H1 (cell line): ENCODE measurements at regions not wholly inside any gene's neighbourhood (a gene's known extent, or its start where the extent isn't known, plus 50 kb on each side); places are given as distances from the start of the nearest gene placed in this dataset.

Experiments used
- CTCF ChIA-PET: fragments of 300-600 bp; sonication (Branson Sonifier 250); formaldehyde crosslinking; loops from one replicate; lab custom pipeline; 2021; ENCODE audit not compliant: partially characterized antibody; lab: Charles Lee
- POLR2A ChIA-PET: fragments of 300-600 bp; sonication (Branson Sonifier 250); formaldehyde crosslinking; loops from one replicate; lab custom pipeline; 2021; ENCODE audit warnings: inconsistent platforms; ENCODE audit not compliant: partially characterized antibody; lab: Charles Lee
- DNase-seq, 2 experiments: peaks; one replicate each; pipeline versions ENCODE4 v3.0.0 to v3.0.0-alpha.2; 2010 to 2022; ENCODE audit warnings: low spot score in 2 of 2, low read depth in 1 of 2, mixed read lengths in 1 of 2
- FAIRE-seq: peaks from 2 replicates; lab custom pipeline; 2011; peaks lifted over from hg19 to GRCh38; lab: Jason Lieb, UNC
- H2AFZ ChIP-seq: 2 replicates; pipeline ENCODE4 v1.8.1; 2012; ENCODE audit warnings: low read length, inconsistent platforms
- H2AK5ac ChIP-seq: 2 replicates; pipeline ENCODE4 v1.6.1; 2013; ENCODE audit warnings: low read depth, low read length
- H2BK120ac ChIP-seq: replicated peaks from 2 replicates; pipeline ENCODE3; 2013; ENCODE audit warnings: low read depth, low read length, inconsistent platforms
- H2BK12ac ChIP-seq: 2 replicates; pipeline ENCODE4 v1.6.1; 2013; ENCODE audit warnings: low read depth, low read length
- H2BK15ac ChIP-seq: 2 replicates; pipeline ENCODE4 v1.6.1; 2013; ENCODE audit warnings: low read length
- H2BK20ac ChIP-seq: 2 replicates; pipeline ENCODE4 v1.6.1; 2013; ENCODE audit warnings: low read length
- H2BK5ac ChIP-seq: 2 replicates; pipeline ENCODE4 v1.6.1; 2013; ENCODE audit warnings: low read depth, low read length
- H3K14ac ChIP-seq: 2 replicates; pipeline ENCODE4 v1.6.1; 2013; ENCODE audit warnings: inconsistent platforms; ENCODE audit not compliant: insufficient read length
- H3K18ac ChIP-seq: 2 replicates; pipeline ENCODE4 v1.6.1; 2013; ENCODE audit warnings: low read length; ENCODE audit errors: extremely low read depth
- H3K23ac ChIP-seq: 2 replicates; pipeline ENCODE4 v1.6.1; 2013; ENCODE audit warnings: inconsistent platforms; ENCODE audit not compliant: insufficient read length
- H3K23me2 ChIP-seq: 2 replicates; pipeline ENCODE4 v1.6.1; 2013; ENCODE audit warnings: low read depth, low read length
- H3K27ac ChIP-seq: 2 replicates; pipeline ENCODE4 v1.6.1; 2011; ENCODE audit warnings: low read depth, low read length, inconsistent platforms
- H3K27me3 ChIP-seq, 4 experiments: replicated peaks in 1 of 4; 1 replicate in 1 of 4; 2 replicates in 3 of 4; pipeline versions ENCODE4 v1.6.1 to v1.8.1; 2011 to 2013; ENCODE audit warnings: low read length in 3 of 4, mild to moderate bottlenecking in 3 of 4, inconsistent platforms in 2 of 4, mixed read lengths in 2 of 4, moderate library complexity in 1 of 4; ENCODE audit not compliant: control insufficient read depth in 3 of 4, insufficient read depth in 3 of 4; ENCODE audit errors: extremely low read depth in 1 of 4
- H3K36me3 ChIP-seq, 4 experiments: 2 replicates each; pipeline versions ENCODE4 v1.6.1 to v1.8.1; 2011 to 2013; ENCODE audit warnings: mild to moderate bottlenecking in 4 of 4, low read length in 3 of 4, moderate library complexity in 2 of 4, control low read depth in 1 of 4, inconsistent platforms in 1 of 4; ENCODE audit not compliant: insufficient read depth in 4 of 4, control insufficient read depth in 2 of 4
- H3K4ac ChIP-seq: replicated peaks from 2 replicates; pipeline ENCODE3; 2013; ENCODE audit warnings: low read length, low read depth, mixed read lengths, inconsistent platforms; ENCODE audit not compliant: insufficient read length
- H3K4me1 ChIP-seq, 4 experiments: replicated peaks in 1 of 4; 1 replicate in 1 of 4; 2 replicates in 3 of 4; pipeline versions ENCODE4 v1.6.1 to v1.8.1; 2011 to 2013; ENCODE audit warnings: low read length in 3 of 4, inconsistent platforms in 2 of 4, mixed read lengths in 1 of 4; ENCODE audit not compliant: insufficient read depth in 4 of 4, control insufficient read depth in 3 of 4
- H3K4me2 ChIP-seq, 2 experiments: 2 replicates each; pipeline versions ENCODE4 v1.6.1 to v1.8.1; 2011 to 2013; ENCODE audit warnings: low read depth in 2 of 2, low read length in 2 of 2, control low read depth in 1 of 2, inconsistent platforms in 1 of 2, mild to moderate bottlenecking in 1 of 2; ENCODE audit not compliant: insufficient read depth in 1 of 2
- H3K4me3 ChIP-seq, 4 experiments: fragments of 200-600, 300-600 bp in 1 of 4; sonication (generic), shearing (Covaris generic), sonication (Bioruptor Twin) in 1 of 4; 2 replicates each; pipeline versions ENCODE4 v1.5.1 to v1.8.1; 2011 to 2016; ENCODE audit warnings: low read length in 4 of 4, low read depth in 3 of 4, control low read depth in 2 of 4, inconsistent platforms in 2 of 4, mild to moderate bottlenecking in 2 of 4, mixed read lengths in 1 of 4, moderate library complexity in 1 of 4; ENCODE audit not compliant: insufficient read depth in 2 of 4; ENCODE audit errors: extremely low read depth in 1 of 4
- H3K56ac ChIP-seq: replicated peaks from 2 replicates; pipeline ENCODE3; 2013; ENCODE audit warnings: low read depth, mild to moderate bottlenecking, mixed read lengths, low read length, inconsistent platforms; ENCODE audit not compliant: insufficient read length
- H3K79me1 ChIP-seq: 2 replicates; pipeline ENCODE4 v1.6.1; 2013; ENCODE audit warnings: low read depth, low read length, control low read depth
- H3K79me2 ChIP-seq, 2 experiments: 2 replicates each; pipeline versions ENCODE4 v1.6.1 to v1.8.1; 2012 to 2013; ENCODE audit warnings: low read length in 2 of 2, mild to moderate bottlenecking in 2 of 2, inconsistent platforms in 1 of 2; ENCODE audit not compliant: insufficient read depth in 2 of 2, control insufficient read depth in 1 of 2
- H3K9ac ChIP-seq, 4 experiments: replicated peaks in 1 of 4; 1 replicate in 1 of 4; 2 replicates in 3 of 4; pipeline versions ENCODE4 v1.6.1 to v1.8.1; 2011 to 2013; ENCODE audit warnings: low read depth in 3 of 4, low read length in 3 of 4, control low read depth in 2 of 4, mild to moderate bottlenecking in 2 of 4, moderate library complexity in 2 of 4, inconsistent platforms in 1 of 4; ENCODE audit errors: extremely low read depth in 1 of 4
- H3K9me3 ChIP-seq, 2 experiments: 2 replicates each; pipeline versions ENCODE4 v1.6.1 to v1.8.1; 2012 to 2013; ENCODE audit warnings: mild to moderate bottlenecking in 2 of 2, moderate library complexity in 2 of 2, control low read depth in 1 of 2, inconsistent platforms in 1 of 2, low read depth in 1 of 2, low read length in 1 of 2, mixed read lengths in 1 of 2; ENCODE audit not compliant: insufficient read depth in 2 of 2
- H4K20me1 ChIP-seq, 2 experiments: replicated peaks in 1 of 2; 2 replicates each; pipeline versions ENCODE3 to v1.8.1; 2011 to 2013; ENCODE audit warnings: inconsistent platforms in 2 of 2, low read length in 2 of 2, mild to moderate bottlenecking in 1 of 2; ENCODE audit not compliant: insufficient read depth in 2 of 2, control insufficient read depth in 1 of 2
- H4K5ac ChIP-seq: 2 replicates; pipeline ENCODE4 v1.6.1; 2013; ENCODE audit warnings: low read length, low read depth, mixed read lengths, inconsistent platforms; ENCODE audit not compliant: insufficient read length
- H4K8ac ChIP-seq: 2 replicates; pipeline ENCODE4 v1.8.0; 2013; ENCODE audit warnings: mild to moderate bottlenecking, moderate library complexity, low read length, inconsistent platforms; ENCODE audit not compliant: insufficient read depth; ENCODE audit errors: extremely low read depth
- H4K91ac ChIP-seq: replicated peaks from 2 replicates; pipeline ENCODE3; 2013; ENCODE audit warnings: low read length, mixed read lengths, inconsistent platforms; ENCODE audit not compliant: insufficient read length
- ASH2L ChIP-seq: fragments of 200-600, 300-600 bp; sonication (generic); IDR thresholded peaks from one replicate; pipeline ENCODE4 v1.7.1; 2017; ENCODE audit warnings: low read length
- CTBP2 ChIP-seq: IDR thresholded peaks from 2 replicates; pipeline ENCODE4 v1.7.0; 2011; ENCODE audit warnings: borderline replicate concordance, mild to moderate bottlenecking, moderate library complexity, mixed read lengths, low read length; ENCODE audit not compliant: insufficient read depth, insufficient read length
- E2F6 ChIP-seq: IDR thresholded peaks from 2 replicates; pipeline ENCODE4 v1.6.1; 2012; ENCODE audit warnings: inconsistent platforms
- HDAC2 ChIP-seq, 2 experiments: fragments of 300-600 bp in 1 of 2; sonication (generic) in 1 of 2; IDR thresholded peaks; 2 replicates each; pipeline ENCODE4 v1.6.1; 2011 to 2012; ENCODE audit warnings: low read depth in 2 of 2, low read length in 2 of 2, mild to moderate bottlenecking in 2 of 2, moderate library complexity in 2 of 2, borderline replicate concordance in 1 of 2, inconsistent platforms in 1 of 2
- HDAC6 ChIP-seq: IDR thresholded peaks from one replicate; pipeline ENCODE4 v1.7.1; 2012; ENCODE audit warnings: low read depth, mild to moderate bottlenecking, inconsistent platforms, low read length, moderate library complexity
- POLR2A ChIP-seq, 2 experiments: IDR thresholded peaks; 1 replicate in 1 of 2; 2 replicates in 1 of 2; pipeline ENCODE4 v1.6.1; 2011; ENCODE audit warnings: low read depth in 2 of 2, low read length in 2 of 2, mild to moderate bottlenecking in 2 of 2; ENCODE audit errors: control extremely low read depth in 1 of 2
- RAD21 ChIP-seq, 2 experiments: IDR thresholded peaks in 1 of 2; conservative IDR thresholded peaks in 1 of 2; 2 replicates each; pipeline ENCODE4 v1.6.1; 2011; ENCODE audit warnings: low read depth in 2 of 2, low read length in 2 of 2, improper control_type of control experiment in 1 of 2, inconsistent platforms in 1 of 2, mild to moderate bottlenecking in 1 of 2, moderate library complexity in 1 of 2
- RNF2 ChIP-seq: fragments of 200-900, 300-1000 bp; sonication (generic); IDR thresholded peaks from 2 replicates; pipeline ENCODE4 v1.7.1; 2016; ENCODE audit warnings: borderline replicate concordance, low read depth, mild to moderate bottlenecking, antibody characterized with exemption, low read length; ENCODE audit not compliant: poor library complexity, severe bottlenecking; ENCODE audit errors: missing control alignments
- SP2 ChIP-seq: IDR thresholded peaks from 2 replicates; pipeline ENCODE4 v1.6.1; 2012; ENCODE audit warnings: mild to moderate bottlenecking, low read length, inconsistent platforms
- SRF ChIP-seq: IDR thresholded peaks from 2 replicates; pipeline ENCODE4 v1.6.1; 2011; ENCODE audit warnings: mild to moderate bottlenecking, low read depth, low read length, moderate library complexity
- WGBS, 2 experiments: shearing (Covaris generic) in 1 of 2; methylation state at CpG; one replicate each; pipeline versions ENCODE4 v1.1.6 to v1.1.7; 2013 to 2015; ENCODE audit warnings: low lambda C conversion rate in 2 of 2, mixed read lengths in 2 of 2, inconsistent platforms in 1 of 2, low coverage in 1 of 2, missing lambda C conversion rate in 1 of 2; ENCODE audit not compliant: insufficient replicate concordance in 2 of 2, insufficient coverage in 1 of 2, insufficient read length in 1 of 2; ENCODE audit errors: extremely low coverage in 1 of 2, missing lambda C conversion rate in 1 of 2; 5-methylcytosine and 5-hydroxymethylcytosine counted together
- TF ChIP-seq, protein P1 (sequence below): IDR thresholded peaks from 2 replicates; pipeline ENCODE4 v1.6.1; 2012; ENCODE audit warnings: low read length, inconsistent platforms

DNA sequence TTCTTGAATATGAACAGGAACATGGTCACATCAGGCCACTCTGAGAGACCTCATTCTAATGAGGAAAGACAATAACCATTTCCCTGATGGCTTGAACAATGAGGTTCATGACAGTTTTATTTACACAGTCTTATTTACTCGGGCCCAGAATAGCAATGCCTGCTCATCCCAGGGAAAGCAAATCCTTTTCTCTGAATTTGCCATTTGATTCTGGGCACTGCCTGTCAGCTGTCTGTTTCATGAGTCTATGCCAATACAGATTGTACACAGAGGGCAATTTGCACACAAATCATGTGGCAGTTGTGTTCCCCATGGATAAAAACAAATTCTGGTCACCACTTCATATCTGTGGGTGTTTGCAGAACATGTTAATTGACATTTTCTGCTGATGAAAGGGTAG lies 492.5 kb downstream of the ACTL7B start:
- Histone ChIP-seq H3K4me1 (no peaks in the 10 kb centered on the region), H3K4ac (no peak overlapping the region), H3K9me3 (no peaks in the 10 kb centered on the region), H3K23ac (no peak overlapping the region), H3K23me2 (no peaks in the 10 kb centered on the region), H3K79me1 (no peaks in the 10 kb centered on the region), H4K91ac (no peak overlapping the region), H3K56ac (no peak overlapping the region), H2BK20ac (no peak overlapping the region), H3K4me3 (no peak overlapping the region), H2BK15ac (no peak overlapping the region), H3K18ac (no peak overlapping the region), H4K8ac (no peak overlapping the region), H2BK12ac (no peak overlapping the region), H2AFZ (no peak overlapping the region), H3K27me3 (no peaks in the 10 kb centered on the region), H4K5ac (no peak overlapping the region), H3K9ac (no peak overlapping the region), H3K14ac (no peak overlapping the region), H4K20me1 (no peaks in the 10 kb centered on the region), H3K27ac (no peak overlapping the region), H3K36me3 (no peaks in the 10 kb centered on the region), H2BK120ac (no peak overlapping the region), H3K4me2 (no peak overlapping the region), H2BK5ac (no peak overlapping the region), H3K79me2 (no peaks in the 10 kb centered on the region), H2AK5ac (no peak overlapping the region)
- FAIRE-seq (no peak), DNase-seq (no peak)
- WGBS, 2 experiments = 89% methylated on average over 1 of the region's 1 CpG; no CpG with 5 or more reads in 1 of the 2 experiments
- POLR2A ChIA-PET = no interaction called here
- CTCF ChIA-PET = no interaction called here
- no peak for TF ChIP-seq POLR2A (IDR thresholded peaks at IDR 0.05; ENCODE audit: control extremely low read depth in 1 of 2, low read depth in 2 of 2, low read length in 2 of 2)
- TF ChIP-seq CTBP2 = no peak
- TF ChIP-seq RNF2 = no peak
- TF ChIP-seq, protein P1, sequence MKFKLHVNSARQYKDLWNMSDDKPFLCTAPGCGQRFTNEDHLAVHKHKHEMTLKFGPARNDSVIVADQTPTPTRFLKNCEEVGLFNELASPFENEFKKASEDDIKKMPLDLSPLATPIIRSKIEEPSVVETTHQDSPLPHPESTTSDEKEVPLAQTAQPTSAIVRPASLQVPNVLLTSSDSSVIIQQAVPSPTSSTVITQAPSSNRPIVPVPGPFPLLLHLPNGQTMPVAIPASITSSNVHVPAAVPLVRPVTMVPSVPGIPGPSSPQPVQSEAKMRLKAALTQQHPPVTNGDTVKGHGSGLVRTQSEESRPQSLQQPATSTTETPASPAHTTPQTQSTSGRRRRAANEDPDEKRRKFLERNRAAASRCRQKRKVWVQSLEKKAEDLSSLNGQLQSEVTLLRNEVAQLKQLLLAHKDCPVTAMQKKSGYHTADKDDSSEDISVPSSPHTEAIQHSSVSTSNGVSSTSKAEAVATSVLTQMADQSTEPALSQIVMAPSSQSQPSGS = no peak
- TF ChIP-seq SP2 = no peak
- TF ChIP-seq RAD21 (IDR thresholded peaks at IDR 0.05 in 1 of 2, conservative IDR thresholded peaks at IDR 0.05 in 1 of 2; ENCODE audit: low read depth in 2 of 2, low read length in 2 of 2) = no peak
- no peak for TF ChIP-seq ASH2L
- no peak for TF ChIP-seq E2F6
- TF ChIP-seq HDAC6 = no peak
- TF ChIP-seq HDAC2 (IDR thresholded peaks at IDR 0.05; ENCODE audit: borderline replicate concordance in 1 of 2, low read depth in 2 of 2, low read length in 2 of 2) = no peak
- TF ChIP-seq SRF = no peak
